ENCODE measurements at regions not wholly inside any gene's neighbourhood (a gene's known extent, or its start where the extent isn't known, plus 50 kb on each side); places are given as distances from the start of the nearest gene placed in this dataset.

GRCh38 chr5:104295991-104296390, 733.4 kb upstream of the NUDT12 start:
- Histone ChIP-seq H3K4me3 (ENCODE audit: low read depth, low read length) (no peak overlapping the region), H3K9me3 (ENCODE audit: control insufficient read depth, insufficient read depth, low read depth, low read length) (no peaks in the 10 kb centered on the region), H3K27me3 (ENCODE audit: control insufficient read depth, insufficient read depth, low read length) (no peaks in the 10 kb centered on the region), H3K4me1 (ENCODE audit: control insufficient read depth, insufficient read depth, low read length) (peaks cover 3% of the 10 kb centered on the region; the same call in 1 of the 2 replicates), H3K27ac (ENCODE audit: low read depth, low read length) (no peak overlapping the region), H3K9ac (ENCODE audit: low read length) (no peak overlapping the region), H3K36me3 (ENCODE audit: control insufficient read depth, insufficient read depth, low read length) (no peaks in the 10 kb centered on the region)

DNA sequence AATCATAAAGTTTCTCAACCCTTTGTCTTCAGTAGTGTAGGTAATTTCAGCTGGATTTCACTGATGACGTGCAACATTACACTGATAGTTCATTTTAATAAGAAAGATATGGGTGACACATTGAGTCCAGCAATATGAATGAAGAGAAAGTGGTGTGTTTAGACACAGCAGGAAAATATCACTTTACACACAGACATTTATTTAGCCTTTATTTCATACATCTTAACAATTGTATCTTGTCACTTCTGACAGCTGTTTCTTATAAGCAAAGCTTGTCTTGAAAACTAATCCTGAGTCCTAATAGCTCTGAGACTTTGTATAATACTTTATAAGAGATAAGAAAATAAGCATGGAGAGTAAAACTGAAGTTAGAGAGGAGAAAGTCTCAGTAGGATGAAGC, 720.5 kb upstream of the NUDT12 start:
- Histone ChIP-seq H3K9me3 (ENCODE audit: control insufficient read depth, insufficient read depth, low read depth, low read length) (no peaks in the 10 kb centered on the region), H3K4me3 (ENCODE audit: low read depth, low read length) (no peak overlapping the region), H3K9ac (ENCODE audit: low read length) (no peak overlapping the region), H3K4me1 (ENCODE audit: control insufficient read depth, insufficient read depth, low read length) (no peaks in the 10 kb centered on the region), H3K36me3 (ENCODE audit: control insufficient read depth, insufficient read depth, low read length) (no peaks in the 10 kb centered on the region), H3K27ac (ENCODE audit: low read depth, low read length) (no peak overlapping the region), H3K27me3 (ENCODE audit: control insufficient read depth, insufficient read depth, low read length) (no peaks in the 10 kb centered on the region)

DNA sequence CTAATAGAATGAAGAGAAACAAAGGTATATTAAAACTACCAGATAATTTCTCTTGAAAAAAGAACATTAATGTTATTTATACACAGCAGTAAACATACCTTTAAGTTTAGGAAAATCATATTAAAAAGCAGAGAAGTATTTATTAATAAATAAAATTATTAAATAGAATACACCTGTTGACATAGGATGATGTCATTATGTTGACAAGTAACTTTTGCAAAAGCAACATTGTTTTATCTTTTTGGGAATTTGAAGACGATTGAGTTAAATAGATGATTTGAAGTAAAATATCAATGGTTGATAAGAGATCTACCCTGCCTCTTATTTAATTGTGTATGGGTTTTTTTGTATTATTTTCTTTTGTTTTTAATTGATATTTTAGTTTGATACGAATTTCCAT, 711.1 kb upstream of the NUDT12 start:
- no peak overlapping the region for H3K4me3 ChIP-seq (ENCODE audit: low read depth, low read length)
- no peak overlapping the region for H3K9ac ChIP-seq (ENCODE audit: low read length)
- no peaks in the 10 kb centered on the region for H3K36me3 ChIP-seq (ENCODE audit: control insufficient read depth, insufficient read depth, low read length)
- H3K4me1 ChIP-seq (ENCODE audit: control insufficient read depth, insufficient read depth, low read length) = no peaks in the 10 kb centered on the region
- H3K27ac ChIP-seq (ENCODE audit: low read depth, low read length) = no peak overlapping the region
- no peaks in the 10 kb centered on the region for H3K9me3 ChIP-seq (ENCODE audit: control insufficient read depth, insufficient read depth, low read depth, low read length)
- no peaks in the 10 kb centered on the region for H3K27me3 ChIP-seq (ENCODE audit: control insufficient read depth, insufficient read depth, low read length)

GRCh38 chr5:104267320-104268015, 704.9 kb upstream of the NUDT12 start:
- Histone ChIP-seq H3K27me3 (ENCODE audit: control insufficient read depth, insufficient read depth, low read length) (no peaks in the 10 kb centered on the region), H3K9me3 (ENCODE audit: control insufficient read depth, insufficient read depth, low read depth, low read length) (no peaks in the 10 kb centered on the region), H3K4me1 (ENCODE audit: control insufficient read depth, insufficient read depth, low read length) (peaks cover 12% of the 10 kb centered on the region), H3K9ac (ENCODE audit: low read length) (no peak overlapping the region), H3K4me3 (ENCODE audit: low read depth, low read length) (no peak overlapping the region), H3K27ac (ENCODE audit: low read depth, low read length) (no peak overlapping the region), H3K36me3 (ENCODE audit: control insufficient read depth, insufficient read depth, low read length) (no peaks in the 10 kb centered on the region)

DNA sequence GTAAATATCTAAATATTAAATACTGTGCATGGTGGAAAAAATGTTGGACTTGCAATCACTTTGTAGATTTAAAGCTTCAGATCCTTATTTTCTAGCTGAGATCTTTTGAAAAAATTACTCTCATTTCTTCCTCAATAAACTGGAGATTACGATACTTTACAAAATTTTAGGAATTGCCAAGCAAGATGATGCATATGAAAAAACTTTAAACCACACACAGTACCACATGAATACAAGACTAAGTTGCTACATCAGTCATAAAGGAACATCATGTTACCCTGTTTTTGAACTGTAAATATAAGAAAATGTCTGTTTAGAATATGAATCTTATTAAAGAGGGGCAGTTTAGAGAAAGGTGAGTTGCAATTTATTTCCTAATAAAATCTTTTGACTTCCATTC, 703.6 kb upstream of the NUDT12 start:
- no peaks in the 10 kb centered on the region for H3K27me3 ChIP-seq (ENCODE audit: control insufficient read depth, insufficient read depth, low read length)
- no peaks in the 10 kb centered on the region for H3K9me3 ChIP-seq (ENCODE audit: control insufficient read depth, insufficient read depth, low read depth, low read length)
- no peak overlapping the region for H3K9ac ChIP-seq (ENCODE audit: low read length)
- H3K27ac ChIP-seq (ENCODE audit: low read depth, low read length) = no peak overlapping the region
- H3K4me1 ChIP-seq (ENCODE audit: control insufficient read depth, insufficient read depth, low read length) = peaks cover 12% of the 10 kb centered on the region
- H3K4me3 ChIP-seq (ENCODE audit: low read depth, low read length) = no peak overlapping the region
- no peaks in the 10 kb centered on the region for H3K36me3 ChIP-seq (ENCODE audit: control insufficient read depth, insufficient read depth, low read length)

DNA sequence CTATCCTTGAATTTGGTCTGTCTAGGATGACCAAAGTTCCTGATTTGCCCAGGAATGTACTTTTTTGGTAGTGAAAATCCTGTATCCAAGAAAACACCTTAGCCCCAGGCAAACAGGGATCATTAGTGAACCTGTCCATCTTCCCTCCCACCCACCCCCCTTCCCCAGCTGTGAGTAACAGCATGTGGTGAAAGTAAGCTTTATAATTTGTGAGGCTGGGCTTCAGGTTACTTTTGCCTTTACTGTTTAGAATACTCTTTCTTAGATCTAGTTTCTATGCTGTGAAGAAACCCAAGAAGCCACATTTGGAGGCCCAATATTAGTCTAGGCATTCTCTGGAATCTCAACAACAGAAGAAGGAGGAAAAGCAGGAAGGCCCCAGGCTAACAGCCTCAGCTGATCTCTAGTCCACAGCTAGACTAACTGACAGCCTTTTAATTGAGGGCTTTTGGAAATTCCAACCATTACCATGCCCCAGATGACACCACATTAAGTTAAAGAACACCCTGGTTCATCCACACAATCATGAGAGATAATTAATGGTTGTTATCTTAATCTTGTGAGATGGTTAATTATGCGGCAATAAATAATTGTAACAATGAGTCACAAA, 703.0 kb upstream of the NUDT12 start:
- Histone ChIP-seq H3K9me3 (ENCODE audit: control insufficient read depth, insufficient read depth, low read depth, low read length) (no peaks in the 10 kb centered on the region), H3K36me3 (ENCODE audit: control insufficient read depth, insufficient read depth, low read length) (no peaks in the 10 kb centered on the region), H3K4me3 (ENCODE audit: low read depth, low read length) (no peak overlapping the region), H3K27ac (ENCODE audit: low read depth, low read length) (no peak overlapping the region), H3K9ac (ENCODE audit: low read length) (no peak overlapping the region), H3K27me3 (ENCODE audit: control insufficient read depth, insufficient read depth, low read length) (no peaks in the 10 kb centered on the region), H3K4me1 (ENCODE audit: control insufficient read depth, insufficient read depth, low read length) (peaks cover 12% of the 10 kb centered on the region)

- H3K36me3 ChIP-seq (ENCODE audit: control insufficient read depth, insufficient read depth, low read length) = no peaks in the 10 kb centered on the region
- H3K27ac ChIP-seq (ENCODE audit: low read depth, low read length) = no peak overlapping the region
- H3K9me3 ChIP-seq (ENCODE audit: control insufficient read depth, insufficient read depth, low read depth, low read length) = no peaks in the 10 kb centered on the region
- no peak overlapping the region for H3K9ac ChIP-seq (ENCODE audit: low read length)
- H3K27me3 ChIP-seq (ENCODE audit: control insufficient read depth, insufficient read depth, low read length) = no peaks in the 10 kb centered on the region
- H3K4me3 ChIP-seq (ENCODE audit: low read depth, low read length) = no peak overlapping the region
- no peaks in the 10 kb centered on the region for H3K4me1 ChIP-seq (ENCODE audit: control insufficient read depth, insufficient read depth, low read length)
Observed at GRCh38 chr5:104247260-104247659, 684.7 kb upstream of the NUDT12 start.

GRCh38 chr5:104241046-104241445, 678.5 kb upstream of the NUDT12 start:
- Histone ChIP-seq H3K27me3 (ENCODE audit: control insufficient read depth, insufficient read depth, low read length) (no peaks in the 10 kb centered on the region), H3K4me3 (ENCODE audit: low read depth, low read length) (no peak overlapping the region), H3K9me3 (ENCODE audit: control insufficient read depth, insufficient read depth, low read depth, low read length) (no peaks in the 10 kb centered on the region), H3K4me1 (ENCODE audit: control insufficient read depth, insufficient read depth, low read length) (no peaks in the 10 kb centered on the region), H3K27ac (ENCODE audit: low read depth, low read length) (no peak overlapping the region), H3K9ac (ENCODE audit: low read length) (no peak overlapping the region), H3K36me3 (ENCODE audit: control insufficient read depth, insufficient read depth, low read length) (no peaks in the 10 kb centered on the region)

- H3K4me1 ChIP-seq (ENCODE audit: control insufficient read depth, insufficient read depth, low read length) = no peaks in the 10 kb centered on the region
- no peaks in the 10 kb centered on the region for H3K9me3 ChIP-seq (ENCODE audit: control insufficient read depth, insufficient read depth, low read depth, low read length)
- no peak overlapping the region for H3K9ac ChIP-seq (ENCODE audit: low read length)
- H3K27me3 ChIP-seq (ENCODE audit: control insufficient read depth, insufficient read depth, low read length) = no peaks in the 10 kb centered on the region
- no peak overlapping the region for H3K4me3 ChIP-seq (ENCODE audit: low read depth, low read length)
- H3K27ac ChIP-seq (ENCODE audit: low read depth, low read length) = no peak overlapping the region
- H3K36me3 ChIP-seq (ENCODE audit: control insufficient read depth, insufficient read depth, low read length) = no peaks in the 10 kb centered on the region
Observed at GRCh38 chr5:104237586-104237985, 675.0 kb upstream of the NUDT12 start.

- Histone ChIP-seq H3K4me3 (ENCODE audit: low read depth, low read length) (no peak overlapping the region), H3K9me3 (ENCODE audit: control insufficient read depth, insufficient read depth, low read depth, low read length) (no peaks in the 10 kb centered on the region), H3K9ac (ENCODE audit: low read length) (no peak overlapping the region), H3K36me3 (ENCODE audit: control insufficient read depth, insufficient read depth, low read length) (no peaks in the 10 kb centered on the region), H3K27ac (ENCODE audit: low read depth, low read length) (no peak overlapping the region), H3K4me1 (ENCODE audit: control insufficient read depth, insufficient read depth, low read length) (no peaks in the 10 kb centered on the region), H3K27me3 (ENCODE audit: control insufficient read depth, insufficient read depth, low read length) (no peaks in the 10 kb centered on the region)
Observed at GRCh38 chr5:104223885-104224773, 661.5 kb upstream of the NUDT12 start.

DNA sequence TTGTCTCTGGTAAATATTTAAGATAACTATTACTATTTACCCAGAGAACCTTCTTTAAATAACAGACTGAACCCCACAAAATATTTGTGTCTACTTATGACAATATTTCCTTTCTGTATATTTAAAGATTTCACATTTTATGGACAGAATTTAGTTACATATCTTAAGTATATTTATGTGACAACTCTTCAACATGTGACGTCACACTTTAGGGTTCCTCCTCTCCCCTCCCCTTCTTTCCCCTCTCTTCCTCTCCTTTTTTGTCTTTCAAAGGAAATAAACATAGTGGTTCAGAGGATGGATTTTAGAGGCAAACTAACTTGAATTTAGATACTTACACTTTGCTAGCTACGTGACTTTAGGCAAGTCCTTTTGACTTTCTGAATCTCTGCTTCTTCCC, 655.6 kb upstream of the NUDT12 start:
- no peaks in the 10 kb centered on the region for H3K27me3 ChIP-seq (ENCODE audit: control insufficient read depth, insufficient read depth, low read length)
- no peak overlapping the region for H3K27ac ChIP-seq (ENCODE audit: low read depth, low read length)
- no peaks in the 10 kb centered on the region for H3K9me3 ChIP-seq (ENCODE audit: control insufficient read depth, insufficient read depth, low read depth, low read length)
- no peaks in the 10 kb centered on the region for H3K4me1 ChIP-seq (ENCODE audit: control insufficient read depth, insufficient read depth, low read length)
- H3K36me3 ChIP-seq (ENCODE audit: control insufficient read depth, insufficient read depth, low read length) = no peaks in the 10 kb centered on the region
- H3K9ac ChIP-seq (ENCODE audit: low read length) = no peak overlapping the region
- H3K4me3 ChIP-seq (ENCODE audit: low read depth, low read length) = no peak overlapping the region

All from HUES6 (cell line).